ENCODE measurements at regions not wholly inside any gene's neighbourhood (a gene's known extent, or its start where the extent isn't known, plus 50 kb on each side); places are given as distances from the start of the nearest gene placed in this dataset.

DNA sequence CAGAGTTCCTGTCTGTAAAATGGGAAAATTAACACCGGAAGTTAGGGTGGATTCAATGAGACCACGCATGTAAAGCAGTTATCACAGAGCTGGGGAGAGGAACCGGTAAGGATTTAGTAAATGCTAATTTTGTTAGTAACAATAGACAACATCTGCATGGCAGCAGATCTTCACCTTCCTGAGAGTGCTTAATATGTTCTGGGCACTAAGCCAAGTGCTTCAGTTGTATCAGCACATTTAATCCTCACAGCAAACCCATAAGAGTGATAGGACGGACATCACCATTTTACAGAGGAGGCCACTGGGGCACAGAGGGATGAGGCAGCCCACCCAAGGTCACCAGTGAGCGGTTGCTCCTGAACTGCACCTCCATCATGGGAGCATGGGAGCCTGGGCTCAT, 189.4 kb downstream of the WNT5A start:
- no peak for ATAC-seq
- H3K27ac Mint-ChIP-seq: no peak overlapping the region
- no peak overlapping the region for H3K4me3 Mint-ChIP-seq
- peaks cover 7% of the 10 kb centered on the region for H3K4me1 Mint-ChIP-seq
- H3K27me3 Mint-ChIP-seq (ENCODE audit: low read depth): peaks cover 2% of the 10 kb centered on the region; the same call in 1 of the 2 replicates
- no peaks in the 10 kb centered on the region for H3K36me3 Mint-ChIP-seq
- no peak for DNase-seq (ENCODE audit: low spot score)
- ChIA-PET CTCF (no interaction called here), POLR2A (no interaction called here)
- TF ChIP-seq RELA (CRISPR knock-in tag; IDR thresholded peaks at IDR 0.05; ENCODE audit: borderline replicate concordance) (no peak), CREM (CRISPR knock-in tag; IDR thresholded peaks at IDR 0.05) (no peak), SMAD3 (CRISPR knock-in tag; IDR thresholded peaks at IDR 0.05; ENCODE audit: borderline replicate concordance) (no peak)
- TF ChIP-seq, protein P1, sequence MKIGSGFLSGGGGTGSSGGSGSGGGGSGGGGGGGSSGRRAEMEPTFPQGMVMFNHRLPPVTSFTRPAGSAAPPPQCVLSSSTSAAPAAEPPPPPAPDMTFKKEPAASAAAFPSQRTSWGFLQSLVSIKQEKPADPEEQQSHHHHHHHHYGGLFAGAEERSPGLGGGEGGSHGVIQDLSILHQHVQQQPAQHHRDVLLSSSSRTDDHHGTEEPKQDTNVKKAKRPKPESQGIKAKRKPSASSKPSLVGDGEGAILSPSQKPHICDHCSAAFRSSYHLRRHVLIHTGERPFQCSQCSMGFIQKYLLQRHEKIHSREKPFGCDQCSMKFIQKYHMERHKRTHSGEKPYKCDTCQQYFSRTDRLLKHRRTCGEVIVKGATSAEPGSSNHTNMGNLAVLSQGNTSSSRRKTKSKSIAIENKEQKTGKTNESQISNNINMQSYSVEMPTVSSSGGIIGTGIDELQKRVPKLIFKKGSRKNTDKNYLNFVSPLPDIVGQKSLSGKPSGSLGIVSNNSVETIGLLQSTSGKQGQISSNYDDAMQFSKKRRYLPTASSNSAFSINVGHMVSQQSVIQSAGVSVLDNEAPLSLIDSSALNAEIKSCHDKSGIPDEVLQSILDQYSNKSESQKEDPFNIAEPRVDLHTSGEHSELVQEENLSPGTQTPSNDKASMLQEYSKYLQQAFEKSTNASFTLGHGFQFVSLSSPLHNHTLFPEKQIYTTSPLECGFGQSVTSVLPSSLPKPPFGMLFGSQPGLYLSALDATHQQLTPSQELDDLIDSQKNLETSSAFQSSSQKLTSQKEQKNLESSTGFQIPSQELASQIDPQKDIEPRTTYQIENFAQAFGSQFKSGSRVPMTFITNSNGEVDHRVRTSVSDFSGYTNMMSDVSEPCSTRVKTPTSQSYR (CRISPR knock-in tag; IDR thresholded peaks at IDR 0.05): no peak
- TF ChIP-seq, protein P2, sequence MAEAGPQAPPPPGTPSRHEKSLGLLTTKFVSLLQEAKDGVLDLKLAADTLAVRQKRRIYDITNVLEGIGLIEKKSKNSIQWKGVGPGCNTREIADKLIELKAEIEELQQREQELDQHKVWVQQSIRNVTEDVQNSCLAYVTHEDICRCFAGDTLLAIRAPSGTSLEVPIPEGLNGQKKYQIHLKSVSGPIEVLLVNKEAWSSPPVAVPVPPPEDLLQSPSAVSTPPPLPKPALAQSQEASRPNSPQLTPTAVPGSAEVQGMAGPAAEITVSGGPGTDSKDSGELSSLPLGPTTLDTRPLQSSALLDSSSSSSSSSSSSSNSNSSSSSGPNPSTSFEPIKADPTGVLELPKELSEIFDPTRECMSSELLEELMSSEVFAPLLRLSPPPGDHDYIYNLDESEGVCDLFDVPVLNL (CRISPR knock-in tag; IDR thresholded peaks at IDR 0.05; ENCODE audit: borderline replicate concordance, low read depth): no peak
- TF ChIP-seq, protein P3, sequence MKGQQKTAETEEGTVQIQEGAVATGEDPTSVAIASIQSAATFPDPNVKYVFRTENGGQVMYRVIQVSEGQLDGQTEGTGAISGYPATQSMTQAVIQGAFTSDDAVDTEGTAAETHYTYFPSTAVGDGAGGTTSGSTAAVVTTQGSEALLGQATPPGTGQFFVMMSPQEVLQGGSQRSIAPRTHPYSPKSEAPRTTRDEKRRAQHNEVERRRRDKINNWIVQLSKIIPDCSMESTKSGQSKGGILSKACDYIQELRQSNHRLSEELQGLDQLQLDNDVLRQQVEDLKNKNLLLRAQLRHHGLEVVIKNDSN (CRISPR knock-in tag; IDR thresholded peaks at IDR 0.05): no peak
- TF ChIP-seq, protein P4, sequence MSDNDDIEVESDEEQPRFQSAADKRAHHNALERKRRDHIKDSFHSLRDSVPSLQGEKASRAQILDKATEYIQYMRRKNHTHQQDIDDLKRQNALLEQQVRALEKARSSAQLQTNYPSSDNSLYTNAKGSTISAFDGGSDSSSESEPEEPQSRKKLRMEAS (CRISPR knock-in tag; IDR thresholded peaks at IDR 0.05): no peak
- H3K9me3 Mint-ChIP-seq: no peaks in the 10 kb centered on the region

DNA sequence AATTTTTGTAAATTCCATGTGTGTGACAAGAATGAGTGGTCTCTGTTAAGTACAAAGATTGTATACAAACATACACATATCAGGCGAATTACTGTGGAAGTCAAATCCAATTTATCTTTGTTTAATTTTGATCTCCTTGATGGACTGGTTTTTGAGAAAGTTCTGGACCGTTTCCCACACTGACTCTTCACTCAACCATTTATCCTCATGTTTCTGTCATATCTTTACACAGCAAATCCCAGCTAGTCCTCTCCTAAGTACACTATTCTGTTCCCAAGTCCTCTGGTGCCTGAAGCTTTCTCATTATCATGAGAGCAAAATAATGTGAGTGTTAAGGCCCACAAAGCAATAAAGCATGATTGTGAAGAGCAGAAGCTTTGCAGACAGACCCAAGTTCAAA, 189.9 kb downstream of the WNT5A start:
- DNase-seq (ENCODE audit: low spot score) (no peak), ATAC-seq (no peak)
- POLR2A ChIA-PET: no interaction called here
- no peaks in the 10 kb centered on the region for H3K36me3 Mint-ChIP-seq
- peaks cover 2% of the 10 kb centered on the region; the same call in 1 of the 2 replicates for H3K27me3 Mint-ChIP-seq (ENCODE audit: low read depth)
- H3K4me3 Mint-ChIP-seq: no peak overlapping the region
- TF ChIP-seq ZNF219 (CRISPR knock-in tag; IDR thresholded peaks at IDR 0.05; ENCODE audit: borderline replicate concordance) (no peak), TEAD4 (CRISPR knock-in tag; IDR thresholded peaks at IDR 0.05) (no peak), PRRX2 (CRISPR knock-in tag; IDR thresholded peaks at IDR 0.05) (no peak), GTF2I (CRISPR knock-in tag; conservative IDR thresholded peaks at IDR 0.05) (no peak), RELA (CRISPR knock-in tag; IDR thresholded peaks at IDR 0.05; ENCODE audit: borderline replicate concordance) (no peak)
- TF ChIP-seq, protein P2 (CRISPR knock-in tag; IDR thresholded peaks at IDR 0.05; ENCODE audit: borderline replicate concordance, low read depth): no peak
- TF ChIP-seq, protein P5, sequence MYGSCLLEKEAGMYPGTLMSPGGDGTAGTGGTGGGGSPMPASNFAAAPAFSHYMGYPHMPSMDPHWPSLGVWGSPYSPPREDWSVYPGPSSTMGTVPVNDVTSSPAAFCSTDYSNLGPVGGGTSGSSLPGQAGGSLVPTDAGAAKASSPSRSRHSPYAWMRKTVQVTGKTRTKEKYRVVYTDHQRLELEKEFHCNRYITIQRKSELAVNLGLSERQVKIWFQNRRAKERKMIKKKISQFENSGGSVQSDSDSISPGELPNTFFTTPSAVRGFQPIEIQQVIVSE (CRISPR knock-in tag; IDR thresholded peaks at IDR 0.05; ENCODE audit: borderline replicate concordance): no peak
- TF ChIP-seq, protein P6, sequence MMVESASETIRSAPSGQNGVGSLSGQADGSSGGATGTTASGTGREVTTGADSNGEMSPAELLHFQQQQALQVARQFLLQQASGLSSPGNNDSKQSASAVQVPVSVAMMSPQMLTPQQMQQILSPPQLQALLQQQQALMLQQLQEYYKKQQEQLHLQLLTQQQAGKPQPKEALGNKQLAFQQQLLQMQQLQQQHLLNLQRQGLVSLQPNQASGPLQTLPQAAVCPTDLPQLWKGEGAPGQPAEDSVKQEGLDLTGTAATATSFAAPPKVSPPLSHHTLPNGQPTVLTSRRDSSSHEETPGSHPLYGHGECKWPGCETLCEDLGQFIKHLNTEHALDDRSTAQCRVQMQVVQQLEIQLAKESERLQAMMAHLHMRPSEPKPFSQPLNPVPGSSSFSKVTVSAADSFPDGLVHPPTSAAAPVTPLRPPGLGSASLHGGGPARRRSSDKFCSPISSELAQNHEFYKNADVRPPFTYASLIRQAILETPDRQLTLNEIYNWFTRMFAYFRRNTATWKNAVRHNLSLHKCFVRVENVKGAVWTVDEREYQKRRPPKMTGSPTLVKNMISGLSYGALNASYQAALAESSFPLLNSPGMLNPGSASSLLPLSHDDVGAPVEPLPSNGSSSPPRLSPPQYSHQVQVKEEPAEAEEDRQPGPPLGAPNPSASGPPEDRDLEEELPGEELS (CRISPR knock-in tag; IDR thresholded peaks at IDR 0.05): no peak
- TF ChIP-seq, protein P7, sequence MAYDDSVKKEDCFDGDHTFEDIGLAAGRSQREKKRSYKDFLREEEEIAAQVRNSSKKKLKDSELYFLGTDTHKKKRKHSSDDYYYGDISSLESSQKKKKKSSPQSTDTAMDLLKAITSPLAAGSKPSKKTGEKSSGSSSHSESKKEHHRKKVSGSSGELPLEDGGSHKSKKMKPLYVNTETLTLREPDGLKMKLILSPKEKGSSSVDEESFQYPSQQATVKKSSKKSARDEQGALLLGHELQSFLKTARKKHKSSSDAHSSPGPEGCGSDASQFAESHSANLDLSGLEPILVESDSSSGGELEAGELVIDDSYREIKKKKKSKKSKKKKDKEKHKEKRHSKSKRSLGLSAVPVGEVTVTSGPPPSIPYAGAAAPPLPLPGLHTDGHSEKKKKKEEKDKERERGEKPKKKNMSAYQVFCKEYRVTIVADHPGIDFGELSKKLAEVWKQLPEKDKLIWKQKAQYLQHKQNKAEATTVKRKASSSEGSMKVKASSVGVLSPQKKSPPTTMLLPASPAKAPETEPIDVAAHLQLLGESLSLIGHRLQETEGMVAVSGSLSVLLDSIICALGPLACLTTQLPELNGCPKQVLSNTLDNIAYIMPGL (CRISPR knock-in tag; IDR thresholded peaks at IDR 0.05): no peak
- TF ChIP-seq, protein P8, sequence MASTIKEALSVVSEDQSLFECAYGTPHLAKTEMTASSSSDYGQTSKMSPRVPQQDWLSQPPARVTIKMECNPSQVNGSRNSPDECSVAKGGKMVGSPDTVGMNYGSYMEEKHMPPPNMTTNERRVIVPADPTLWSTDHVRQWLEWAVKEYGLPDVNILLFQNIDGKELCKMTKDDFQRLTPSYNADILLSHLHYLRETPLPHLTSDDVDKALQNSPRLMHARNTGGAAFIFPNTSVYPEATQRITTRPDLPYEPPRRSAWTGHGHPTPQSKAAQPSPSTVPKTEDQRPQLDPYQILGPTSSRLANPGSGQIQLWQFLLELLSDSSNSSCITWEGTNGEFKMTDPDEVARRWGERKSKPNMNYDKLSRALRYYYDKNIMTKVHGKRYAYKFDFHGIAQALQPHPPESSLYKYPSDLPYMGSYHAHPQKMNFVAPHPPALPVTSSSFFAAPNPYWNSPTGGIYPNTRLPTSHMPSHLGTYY (CRISPR knock-in tag; IDR thresholded peaks at IDR 0.05): no peak
- H3K9me3 Mint-ChIP-seq: no peaks in the 10 kb centered on the region
- CTCF ChIA-PET: no interaction called here
- H3K4me1 Mint-ChIP-seq: peaks cover 12% of the 10 kb centered on the region
- no peak overlapping the region for H3K27ac Mint-ChIP-seq
